HS-5 (cell line): ENCODE measurements at regions not wholly inside any gene's neighbourhood (a gene's known extent, or its start where the extent isn't known, plus 50 kb on each side); places are given as distances from the start of the nearest gene placed in this dataset.

Experiments used
- DNase-seq: peaks from one replicate; pipeline ENCODE4 v3.0.0-alpha.2; 2012; ENCODE audit warnings: low read depth

GRCh38 chr9:1429297-1429696 is 379.1 kb downstream of the DMRT2 start:
- DNase-seq: no peak

- DNase-seq: no peak
Observed at GRCh38 chr9:1431461-1431860, 381.3 kb downstream of the DMRT2 start.

- no peak for DNase-seq
Observed at GRCh38 chr9:1434052-1434767, 384.1 kb downstream of the DMRT2 start.

- no peak for DNase-seq
Observed at GRCh38 chr9:1434811-1435210, 384.7 kb downstream of the DMRT2 start.

GRCh38 chr9:1440256-1440655 is 390.1 kb downstream of the DMRT2 start:
- no peak for DNase-seq

GRCh38 chr9:1442105-1442504 is 391.9 kb downstream of the DMRT2 start:
- no peak for DNase-seq

GRCh38 chr9:1443450-1443849 is 393.3 kb downstream of the DMRT2 start:
- no peak for DNase-seq

- no peak for DNase-seq
Observed at GRCh38 chr9:1446671-1447070, 396.5 kb downstream of the DMRT2 start.

GRCh38 chr9:1453636-1454035 is 403.5 kb downstream of the DMRT2 start:
- DNase-seq: no peak

- no peak for DNase-seq
Observed at GRCh38 chr9:1454211-1454610, 404.1 kb downstream of the DMRT2 start.

- no peak for DNase-seq
Observed at GRCh38 chr9:1454616-1455347, 404.6 kb downstream of the DMRT2 start.

- no peak for DNase-seq
Observed at GRCh38 chr9:1455766-1456165, 405.6 kb downstream of the DMRT2 start.

GRCh38 chr9:1456301-1457024 is 406.3 kb downstream of the DMRT2 start:
- no peak for DNase-seq

GRCh38 chr9:1457460-1457859 is 407.3 kb downstream of the DMRT2 start:
- no peak for DNase-seq

- peak; percentile 95 for DNase-seq
Observed at GRCh38 chr9:1458503-1458902, 408.3 kb downstream of the DMRT2 start.

- no peak for DNase-seq
Observed at GRCh38 chr9:1460143-1460769, 410.1 kb downstream of the DMRT2 start.

- DNase-seq: no peak
Observed at GRCh38 chr9:1461812-1462211, 411.7 kb downstream of the DMRT2 start.

- no peak for DNase-seq
Observed at GRCh38 chr9:1462626-1463308, 412.6 kb downstream of the DMRT2 start.

- DNase-seq: no peak
Observed at GRCh38 chr9:1469996-1470395, 419.8 kb downstream of the DMRT2 start.

GRCh38 chr9:1473956-1474634 is 423.9 kb downstream of the DMRT2 start:
- no peak for DNase-seq

GRCh38 chr9:1474671-1475070 is 424.5 kb downstream of the DMRT2 start:
- DNase-seq: no peak
